Fibroblast of lung (primary cell): ENCODE measurements at regions not wholly inside any gene's neighbourhood (a gene's known extent, or its start where the extent isn't known, plus 50 kb on each side); places are given as distances from the start of the nearest gene placed in this dataset.

Experiments used
- DNase-seq, 2 donors: peaks; one replicate each; pipeline versions ENCODE4 v3.0.0 to v3.0.0-alpha.2; 2010; ENCODE audit warnings: low read depth in 2 of 2
- H2AFZ ChIP-seq: 2 replicates; pipeline ENCODE4 v1.5.1; 2012; ENCODE audit warnings: low read length, control low read depth, inconsistent platforms
- H3K27ac ChIP-seq: 2 replicates; pipeline ENCODE4 v1.5.1; 2011; ENCODE audit warnings: low read length, control low read depth; ENCODE audit not compliant: insufficient read depth
- H3K27me3 ChIP-seq: 2 replicates; pipeline ENCODE4 v1.5.1; 2011; ENCODE audit warnings: mild to moderate bottlenecking, low read length; ENCODE audit not compliant: control insufficient read depth, insufficient read depth
- H3K36me3 ChIP-seq: 2 replicates; pipeline ENCODE4 v1.5.1; 2011; ENCODE audit warnings: low read length; ENCODE audit not compliant: control insufficient read depth, insufficient read depth
- H3K4me1 ChIP-seq: 2 replicates; pipeline ENCODE4 v1.5.1; 2011; ENCODE audit warnings: low read length; ENCODE audit not compliant: control insufficient read depth, insufficient read depth; ENCODE audit errors: extremely low read depth
- H3K4me2 ChIP-seq: 2 replicates; pipeline ENCODE4 v1.5.1; 2011; ENCODE audit warnings: low read length, control low read depth; ENCODE audit not compliant: insufficient read depth; ENCODE audit errors: extremely low read depth
- H3K4me3 ChIP-seq, 4 experiments: fragments of 200-600 bp in 1 of 4; sonication (generic) in 1 of 4; replicated peaks in 1 of 4; 2 replicates each; pipeline ENCODE4 v1.5.1; 2011 to 2016; ENCODE audit warnings: low read length in 4 of 4, low read depth in 3 of 4, mild to moderate bottlenecking in 3 of 4, control low read depth in 2 of 4, inconsistent platforms in 1 of 4, mixed read lengths in 1 of 4; ENCODE audit not compliant: insufficient read depth in 1 of 4; ENCODE audit errors: control extremely low read depth in 1 of 4
- H3K79me2 ChIP-seq: 2 replicates; pipeline ENCODE4 v1.5.1; 2012; ENCODE audit warnings: mild to moderate bottlenecking, low read length, inconsistent platforms; ENCODE audit not compliant: control insufficient read depth, insufficient read depth
- H3K9ac ChIP-seq: 2 replicates; pipeline ENCODE4 v1.5.1; 2011; ENCODE audit warnings: mild to moderate bottlenecking, low read length, control low read depth; ENCODE audit not compliant: insufficient read depth
- H3K9me3 ChIP-seq: 2 replicates; pipeline ENCODE4 v1.5.1; 2012; ENCODE audit warnings: low read depth, low read length; ENCODE audit not compliant: control insufficient read depth, insufficient read depth
- H4K20me1 ChIP-seq: 2 replicates; pipeline ENCODE4 v1.5.1; 2011; ENCODE audit warnings: low read length; ENCODE audit not compliant: control insufficient read depth, insufficient read depth; ENCODE audit errors: extremely low read depth
- EZH2 ChIP-seq: IDR thresholded peaks from 2 replicates; pipeline ENCODE4 v1.5.1; 2012; ENCODE audit warnings: low read length, control low read depth, mild to moderate bottlenecking; ENCODE audit errors: missing control alignments
- TF ChIP-seq, protein P1 (sequence below), 2 donors: IDR thresholded peaks in 1 of 2; conservative IDR thresholded peaks in 1 of 2; 1 replicate in 1 of 2; 2 replicates in 1 of 2; pipeline ENCODE4 v1.5.1; 2011 to 2012; ENCODE audit warnings: low read length in 2 of 2, control low read depth in 1 of 2, inconsistent platforms in 1 of 2, low read depth in 1 of 2, mild to moderate bottlenecking in 1 of 2

DNA sequence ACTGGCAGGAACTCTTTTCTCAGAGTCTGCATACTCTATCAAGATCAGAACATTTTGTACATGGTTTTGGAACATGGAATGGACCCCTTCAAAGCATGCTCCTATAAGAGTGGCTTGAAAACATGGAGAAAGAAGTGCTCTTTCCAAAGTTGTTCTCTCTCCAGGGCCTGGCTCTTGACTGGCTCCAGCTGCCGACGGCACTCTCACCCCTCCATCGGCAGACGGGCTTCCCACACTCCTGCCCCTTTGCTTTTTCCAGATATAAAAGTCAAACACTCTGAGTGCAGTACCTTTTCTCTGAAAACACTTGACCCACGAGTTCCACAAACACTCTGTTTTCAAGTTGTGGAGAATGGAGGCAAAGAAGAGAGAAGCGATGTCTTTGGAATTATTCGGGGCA is 72.5 kb upstream of the ONECUT1 start:
- no peak for TF ChIP-seq EZH2
- TF ChIP-seq, protein P1, sequence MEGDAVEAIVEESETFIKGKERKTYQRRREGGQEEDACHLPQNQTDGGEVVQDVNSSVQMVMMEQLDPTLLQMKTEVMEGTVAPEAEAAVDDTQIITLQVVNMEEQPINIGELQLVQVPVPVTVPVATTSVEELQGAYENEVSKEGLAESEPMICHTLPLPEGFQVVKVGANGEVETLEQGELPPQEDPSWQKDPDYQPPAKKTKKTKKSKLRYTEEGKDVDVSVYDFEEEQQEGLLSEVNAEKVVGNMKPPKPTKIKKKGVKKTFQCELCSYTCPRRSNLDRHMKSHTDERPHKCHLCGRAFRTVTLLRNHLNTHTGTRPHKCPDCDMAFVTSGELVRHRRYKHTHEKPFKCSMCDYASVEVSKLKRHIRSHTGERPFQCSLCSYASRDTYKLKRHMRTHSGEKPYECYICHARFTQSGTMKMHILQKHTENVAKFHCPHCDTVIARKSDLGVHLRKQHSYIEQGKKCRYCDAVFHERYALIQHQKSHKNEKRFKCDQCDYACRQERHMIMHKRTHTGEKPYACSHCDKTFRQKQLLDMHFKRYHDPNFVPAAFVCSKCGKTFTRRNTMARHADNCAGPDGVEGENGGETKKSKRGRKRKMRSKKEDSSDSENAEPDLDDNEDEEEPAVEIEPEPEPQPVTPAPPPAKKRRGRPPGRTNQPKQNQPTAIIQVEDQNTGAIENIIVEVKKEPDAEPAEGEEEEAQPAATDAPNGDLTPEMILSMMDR (conservative IDR thresholded peaks at IDR 0.05 in 1 of 2, IDR thresholded peaks at IDR 0.05 in 1 of 2; ENCODE audit: low read depth in 1 of 2, low read length in 2 of 2) = no peak
- Histone ChIP-seq H3K79me2 (no peaks in the 10 kb centered on the region), H3K4me2 (no peak overlapping the region), H3K9me3 (no peaks in the 10 kb centered on the region), H4K20me1 (no peaks in the 10 kb centered on the region), H3K27ac (no peak overlapping the region), H3K4me1 (no peaks in the 10 kb centered on the region), H2AFZ (no peak overlapping the region), H3K27me3 (no peaks in the 10 kb centered on the region), H3K9ac (no peak overlapping the region), H3K4me3 (no peak overlapping the region), H3K36me3 (no peaks in the 10 kb centered on the region)
- no peak for DNase-seq

DNA sequence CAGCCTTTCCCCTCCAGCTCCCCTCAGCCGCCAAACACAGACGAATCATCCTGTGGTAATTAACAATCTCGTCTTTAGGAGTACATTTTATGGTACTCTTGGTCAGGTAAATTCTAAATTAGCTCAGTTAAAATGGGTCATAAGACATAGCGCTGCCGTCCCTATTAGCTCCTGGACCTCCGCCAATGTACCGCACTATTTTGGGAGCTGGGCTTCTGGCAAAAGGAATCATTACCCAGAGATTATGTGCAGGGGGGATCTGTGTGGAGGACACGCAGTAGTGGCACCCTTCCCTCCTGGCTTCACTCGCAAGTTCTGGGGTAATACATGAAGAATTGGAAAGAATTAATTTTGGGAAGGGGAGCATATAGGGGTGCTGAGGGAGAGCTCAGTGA is 68.6 kb upstream of the ONECUT1 start:
- no peak overlapping the region for H3K27ac ChIP-seq
- no peaks in the 10 kb centered on the region for H4K20me1 ChIP-seq
- DNase-seq = no peak
- no peak overlapping the region for H3K4me3 ChIP-seq
- no peaks in the 10 kb centered on the region for H3K79me2 ChIP-seq
- no peak overlapping the region for H3K9ac ChIP-seq
- no peaks in the 10 kb centered on the region for H3K36me3 ChIP-seq
- no peak overlapping the region for H3K4me2 ChIP-seq
- H3K4me1 ChIP-seq = no peaks in the 10 kb centered on the region
- TF ChIP-seq EZH2 = no peak
- TF ChIP-seq, protein P1 (conservative IDR thresholded peaks at IDR 0.05 in 1 of 2, IDR thresholded peaks at IDR 0.05 in 1 of 2; ENCODE audit: low read depth in 1 of 2, low read length in 2 of 2) = no peak
- H3K27me3 ChIP-seq = no peaks in the 10 kb centered on the region
- H3K9me3 ChIP-seq = no peaks in the 10 kb centered on the region
- H2AFZ ChIP-seq = no peak overlapping the region

DNA sequence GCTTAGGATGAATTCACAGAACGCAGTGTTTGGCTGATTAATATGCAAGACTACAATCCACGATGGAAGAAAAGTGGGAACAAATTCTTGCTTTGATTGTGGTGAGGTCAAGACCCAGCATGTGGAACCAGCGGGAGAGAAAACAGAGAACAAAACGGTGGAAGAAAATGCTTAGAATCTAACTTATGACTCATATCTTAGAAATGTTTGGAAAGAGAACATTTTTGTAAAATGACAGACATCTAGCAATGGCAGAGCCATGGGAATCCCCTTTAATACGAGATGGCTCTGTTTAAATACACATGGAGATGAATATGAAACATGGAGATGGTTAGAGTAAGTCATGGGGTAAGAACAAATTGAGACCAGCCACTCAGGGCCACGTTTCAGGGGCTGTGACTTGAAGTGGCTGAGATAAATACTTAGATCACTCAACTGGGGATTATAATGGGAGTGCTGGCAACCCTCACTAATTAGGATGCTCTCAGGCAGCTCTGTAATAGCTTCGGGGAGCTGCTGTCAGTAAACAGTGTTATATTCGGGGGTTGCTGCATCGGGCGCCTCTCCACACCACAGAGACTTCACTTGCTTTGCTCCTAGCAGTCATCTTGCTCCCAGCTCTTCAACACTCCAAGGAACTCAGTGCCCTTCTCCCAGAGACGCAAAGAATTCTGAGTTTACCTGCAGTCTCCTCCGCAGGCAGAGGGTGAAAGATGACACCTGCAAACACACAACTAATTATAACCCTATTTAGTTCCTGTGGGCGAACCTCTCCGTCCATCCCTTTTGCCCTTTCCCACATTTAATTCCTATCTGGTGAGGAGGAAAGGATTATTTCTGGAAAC is 68.0 kb upstream of the ONECUT1 start:
- no peak overlapping the region for H3K4me2 ChIP-seq
- TF ChIP-seq, protein P1 (conservative IDR thresholded peaks at IDR 0.05 in 1 of 2, IDR thresholded peaks at IDR 0.05 in 1 of 2; ENCODE audit: low read depth in 1 of 2, low read length in 2 of 2) = no peak
- no peak for TF ChIP-seq EZH2
- peak in 1 of 2 donors; percentile 7 for DNase-seq

More for the DNA sequence above, 68.0 kb upstream of the ONECUT1 start:
- Histone ChIP-seq H3K27me3 (no peaks in the 10 kb centered on the region), H3K4me3 (no peak overlapping the region), H3K4me1 (no peaks in the 10 kb centered on the region), H3K27ac (no peak overlapping the region), H3K9me3 (no peaks in the 10 kb centered on the region), H3K9ac (no peak overlapping the region), H2AFZ (no peak overlapping the region), H3K79me2 (no peaks in the 10 kb centered on the region), H3K36me3 (no peaks in the 10 kb centered on the region), H4K20me1 (no peaks in the 10 kb centered on the region)
